SK-N-SH (cell line): ENCODE measurements at regions not wholly inside any gene's neighbourhood (a gene's known extent, or its start where the extent isn't known, plus 50 kb on each side); places are given as distances from the start of the nearest gene placed in this dataset.

Experiments used
- CTCF ChIA-PET: fragments of 300-600, 350-600 bp; formaldehyde crosslinking; extraction: SDS; loops from one replicate; lab custom pipeline; 2021; lab: Yijun Ruan, JAX
- POLR2A ChIA-PET: fragments of 350-600 bp; sonication (Branson Sonifier 250); formaldehyde crosslinking; extraction: SDS; loops from one replicate; lab custom pipeline; 2020; ENCODE audit warnings: antibody characterized with exemption, inconsistent platforms; lab: Yijun Ruan, JAX
- DNase-seq: peaks from one replicate; pipeline ENCODE4 v3.0.0; 2012
- H2AFZ ChIP-seq: fragments of 200-600 bp; sonication (generic); 2 replicates; pipeline ENCODE4 v1.8.1; 2016; ENCODE audit warnings: antibody characterized with exemption, mild to moderate bottlenecking, low read depth
- H3F3A ChIP-seq: fragments of 200-600 bp; sonication (generic); replicated peaks from 2 replicates; pipeline ENCODE3; 2016; ENCODE audit warnings: antibody characterized with exemption, mild to moderate bottlenecking; ENCODE audit not compliant: insufficient read depth
- H3K27ac ChIP-seq, 2 experiments: fragments of 200-500 bp in 1 of 2; fragments of 200-600 bp in 1 of 2; sonication (Bioruptor generic) in 1 of 2; sonication (generic), shearing (Covaris generic) in 1 of 2; 2 replicates each; pipeline versions ENCODE4 v1.5.1 to v1.6.1; 2014 to 2016; ENCODE audit warnings: low read depth in 2 of 2, inconsistent platforms in 1 of 2, low read length in 1 of 2, mild to moderate bottlenecking in 1 of 2, mixed read lengths in 1 of 2
- H3K27me3 ChIP-seq: fragments of 200-600 bp; sonication (generic), shearing (Covaris generic); 2 replicates; pipeline ENCODE4 v1.6.1; 2016; ENCODE audit warnings: mixed run types; ENCODE audit not compliant: insufficient read depth
- H3K36me3 ChIP-seq, 2 experiments: fragments of 200-500 bp in 1 of 2; fragments of 200-600 bp in 1 of 2; sonication (Bioruptor generic) in 1 of 2; sonication (generic) in 1 of 2; replicated peaks in 1 of 2; 2 replicates each; pipeline versions ENCODE3 to v1.5.1; 2014 to 2016; ENCODE audit warnings: low read length in 1 of 2, mild to moderate bottlenecking in 1 of 2; ENCODE audit not compliant: insufficient read depth in 2 of 2, control insufficient read depth in 1 of 2
- H3K4me1 ChIP-seq, 2 experiments: fragments of 200-500 bp in 1 of 2; fragments of 200-600 bp in 1 of 2; sonication (Bioruptor generic) in 1 of 2; sonication (generic), shearing (Covaris generic) in 1 of 2; 2 replicates each; pipeline versions ENCODE4 v1.5.1 to v1.6.1; 2014 to 2016; ENCODE audit warnings: low read depth in 1 of 2, low read length in 1 of 2, mixed run types in 1 of 2; ENCODE audit not compliant: insufficient read depth in 2 of 2, control insufficient read depth in 1 of 2
- H3K4me2 ChIP-seq: fragments of 200-600 bp; sonication (generic), shearing (Covaris generic); 2 replicates; pipeline ENCODE4 v1.6.1; 2017; ENCODE audit warnings: mixed run types
- H3K4me3 ChIP-seq, 2 experiments: fragments of 200-500 bp in 1 of 2; fragments of 200-600 bp in 1 of 2; sonication (Bioruptor generic) in 1 of 2; sonication (generic), shearing (Covaris generic) in 1 of 2; 2 replicates each; pipeline versions ENCODE4 v1.5.1 to v1.8.1; 2014 to 2016; ENCODE audit warnings: low read depth in 2 of 2, inconsistent platforms in 1 of 2, low read length in 1 of 2, mild to moderate bottlenecking in 1 of 2, mixed read lengths in 1 of 2, moderate library complexity in 1 of 2
- H3K79me2 ChIP-seq: fragments of 200-600 bp; sonication (generic); 2 replicates; pipeline ENCODE4 v1.8.1; 2017; ENCODE audit warnings: mild to moderate bottlenecking; ENCODE audit not compliant: insufficient read depth
- H3K9ac ChIP-seq: fragments of 200-600 bp; sonication (generic); 2 replicates; pipeline ENCODE4 v1.6.1; 2017; ENCODE audit warnings: mixed run types
- H3K9me2 ChIP-seq: fragments of 200-600 bp; sonication (generic); 2 replicates; pipeline ENCODE4 v1.6.1; 2017; ENCODE audit warnings: mixed run types
- H3K9me3 ChIP-seq: fragments of 200-600 bp; sonication (generic); 2 replicates; pipeline ENCODE4 v1.6.1; 2017; ENCODE audit warnings: mixed run types, mild to moderate bottlenecking, moderate library complexity
- H4K20me1 ChIP-seq: fragments of 200-600 bp; sonication (generic); 2 replicates; pipeline ENCODE4 v1.6.1; 2017; ENCODE audit warnings: mild to moderate bottlenecking, mixed run types; ENCODE audit not compliant: insufficient read depth
- EP300 ChIP-seq, 2 experiments: IDR thresholded peaks; 2 replicates each; pipeline versions ENCODE4 v1.4.0 to v1.6.1; 2012; ENCODE audit warnings: borderline replicate concordance in 1 of 2, low read depth in 1 of 2, low read length in 1 of 2
- FOXJ3 ChIP-seq: sonication (generic); formaldehyde crosslinking; IDR thresholded peaks from 2 replicates; pipeline ENCODE4 v1.5.1; 2020; ENCODE audit warnings: mild to moderate bottlenecking, missing genetic modification reagents
- FOXM1 ChIP-seq: IDR thresholded peaks from 2 replicates; pipeline ENCODE4 v1.4.0; 2012; ENCODE audit warnings: low read depth, mild to moderate bottlenecking
- GABPA ChIP-seq: IDR thresholded peaks from 2 replicates; pipeline ENCODE4 v1.4.0; 2012; ENCODE audit warnings: low read depth, mild to moderate bottlenecking
- MXI1 ChIP-seq: IDR thresholded peaks from 2 replicates; pipeline ENCODE4 v1.6.1; 2012; ENCODE audit warnings: mild to moderate bottlenecking, low read depth, low read length, improper control_type of control experiment
- POLR2AphosphoS5 ChIP-seq: IDR thresholded peaks from 2 replicates; pipeline ENCODE4 v1.6.1; 2012; ENCODE audit warnings: low read depth, low read length
- RFX5 ChIP-seq: IDR thresholded peaks from 2 replicates; pipeline ENCODE4 v1.6.1; 2012; ENCODE audit warnings: mild to moderate bottlenecking, improper control_type of control experiment, low read length
- RXRA ChIP-seq: IDR thresholded peaks from 2 replicates; pipeline ENCODE4 v1.4.0; 2012; ENCODE audit warnings: low read depth, mild to moderate bottlenecking, borderline replicate concordance
- SIN3A ChIP-seq: IDR thresholded peaks from 2 replicates; pipeline ENCODE4 v1.6.1; 2012; ENCODE audit warnings: low read depth, mild to moderate bottlenecking, low read length, moderate library complexity, borderline replicate concordance
- TEAD4 ChIP-seq: IDR thresholded peaks from 2 replicates; pipeline ENCODE4 v1.4.0; 2012; ENCODE audit warnings: mild to moderate bottlenecking, borderline replicate concordance; ENCODE audit not compliant: insufficient read depth
- WGBS: methylation state at CpG from one replicate; pipeline ENCODE4 v1.1.6; 2017; ENCODE audit warnings: low lambda C conversion rate; 5-methylcytosine and 5-hydroxymethylcytosine counted together
- TF ChIP-seq, protein P1 (sequence below): IDR thresholded peaks from 2 replicates; pipeline ENCODE4 v1.6.1; 2012; ENCODE audit warnings: mild to moderate bottlenecking, low read depth, low read length, moderate library complexity
- TF ChIP-seq, protein P2 (sequence below): IDR thresholded peaks from 2 replicates; pipeline ENCODE4 v1.4.0; 2012; ENCODE audit warnings: low read depth, borderline replicate concordance

DNA sequence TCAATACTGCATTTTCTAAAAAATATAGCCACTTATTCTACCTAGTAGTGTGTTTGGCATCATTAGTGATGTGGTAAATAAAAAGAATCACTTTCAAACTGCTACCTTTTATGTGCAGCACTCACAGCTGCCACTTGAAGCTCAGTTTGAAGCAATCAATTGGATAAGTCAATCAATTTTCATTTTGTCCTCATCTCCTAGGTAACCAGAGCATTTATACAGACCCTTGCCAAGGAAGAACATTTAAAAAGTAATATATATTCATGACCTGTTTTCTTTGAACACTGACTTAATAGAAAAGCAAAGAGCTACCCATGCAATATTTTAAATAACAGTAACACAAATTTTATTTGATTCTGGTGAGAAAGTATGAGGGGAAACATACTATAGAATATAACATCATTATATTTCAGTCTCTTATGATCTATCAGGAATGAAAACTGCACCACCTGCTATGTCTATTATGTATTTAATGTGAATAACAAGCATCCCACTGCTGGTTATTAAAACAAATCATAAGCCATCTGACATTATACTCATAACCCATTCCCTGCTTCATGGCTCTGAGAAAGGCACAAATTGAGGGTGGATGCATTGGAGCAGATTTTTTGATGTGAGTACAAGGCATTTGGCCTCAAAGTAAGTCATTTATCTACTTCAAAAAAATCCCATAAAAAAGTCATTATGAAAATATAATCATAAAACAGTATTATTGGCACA, 168.4 kb upstream of the C21orf91 start:
- CTCF ChIA-PET: interaction anchor here (1.5 kb wide), 1 partner anchor 63 kb away, joined by 4 read pairs; no protein-coding TSS in a partner anchor
- TF ChIP-seq RXRA (no peak), FOXM1 (no peak), GABPA (no peak), TEAD4 (no peak), EP300 (IDR thresholded peaks at IDR 0.05; ENCODE audit: borderline replicate concordance in 1 of 2, low read depth in 1 of 2, low read length in 1 of 2) (no peak)

DNA sequence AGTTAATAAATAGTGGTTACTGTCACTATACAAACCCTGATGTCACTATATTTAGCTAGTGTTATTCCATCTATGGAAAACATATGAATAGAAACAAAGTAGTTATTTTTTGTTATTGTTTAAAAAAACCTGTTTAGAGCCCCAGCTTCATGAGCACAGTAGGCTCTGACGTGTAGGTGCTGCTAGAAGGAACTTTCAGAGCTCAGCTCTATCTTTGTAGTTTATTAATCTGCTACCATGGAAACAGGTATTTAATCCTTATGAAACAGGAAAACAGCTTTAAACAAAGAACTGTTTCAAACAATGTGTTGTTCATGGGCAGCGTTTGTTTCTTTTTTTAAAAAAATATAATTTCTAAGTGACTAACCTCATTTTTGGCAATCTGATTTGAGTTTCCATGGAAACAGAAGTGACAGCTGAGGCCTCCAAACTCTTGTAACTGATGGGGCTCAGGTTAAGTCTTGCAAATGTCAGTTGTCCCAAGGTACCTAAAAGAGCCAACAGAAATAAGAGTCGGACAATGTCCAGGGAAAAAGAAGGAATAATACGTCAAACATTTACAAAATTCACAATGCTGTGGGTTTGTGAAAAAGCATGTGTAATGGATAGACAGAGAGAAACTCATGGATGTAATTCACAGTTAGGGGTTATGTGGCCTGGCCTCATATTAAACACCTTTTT, 162.0 kb upstream of the C21orf91 start:
- no peak overlapping the region for H3K27ac ChIP-seq
- no peak overlapping the region for H2AFZ ChIP-seq
- no peaks in the 10 kb centered on the region for H3K9me2 ChIP-seq
- H4K20me1 ChIP-seq: no peaks in the 10 kb centered on the region
- 15% methylated on average over 4 of the region's 4 CpGs for WGBS
- TF ChIP-seq RXRA (no peak), RFX5 (no peak), FOXJ3 (CRISPR knock-in tag) (no peak), MXI1 (no peak), SIN3A (no peak), POLR2AphosphoS5 (no peak)
- TF ChIP-seq, protein P1, sequence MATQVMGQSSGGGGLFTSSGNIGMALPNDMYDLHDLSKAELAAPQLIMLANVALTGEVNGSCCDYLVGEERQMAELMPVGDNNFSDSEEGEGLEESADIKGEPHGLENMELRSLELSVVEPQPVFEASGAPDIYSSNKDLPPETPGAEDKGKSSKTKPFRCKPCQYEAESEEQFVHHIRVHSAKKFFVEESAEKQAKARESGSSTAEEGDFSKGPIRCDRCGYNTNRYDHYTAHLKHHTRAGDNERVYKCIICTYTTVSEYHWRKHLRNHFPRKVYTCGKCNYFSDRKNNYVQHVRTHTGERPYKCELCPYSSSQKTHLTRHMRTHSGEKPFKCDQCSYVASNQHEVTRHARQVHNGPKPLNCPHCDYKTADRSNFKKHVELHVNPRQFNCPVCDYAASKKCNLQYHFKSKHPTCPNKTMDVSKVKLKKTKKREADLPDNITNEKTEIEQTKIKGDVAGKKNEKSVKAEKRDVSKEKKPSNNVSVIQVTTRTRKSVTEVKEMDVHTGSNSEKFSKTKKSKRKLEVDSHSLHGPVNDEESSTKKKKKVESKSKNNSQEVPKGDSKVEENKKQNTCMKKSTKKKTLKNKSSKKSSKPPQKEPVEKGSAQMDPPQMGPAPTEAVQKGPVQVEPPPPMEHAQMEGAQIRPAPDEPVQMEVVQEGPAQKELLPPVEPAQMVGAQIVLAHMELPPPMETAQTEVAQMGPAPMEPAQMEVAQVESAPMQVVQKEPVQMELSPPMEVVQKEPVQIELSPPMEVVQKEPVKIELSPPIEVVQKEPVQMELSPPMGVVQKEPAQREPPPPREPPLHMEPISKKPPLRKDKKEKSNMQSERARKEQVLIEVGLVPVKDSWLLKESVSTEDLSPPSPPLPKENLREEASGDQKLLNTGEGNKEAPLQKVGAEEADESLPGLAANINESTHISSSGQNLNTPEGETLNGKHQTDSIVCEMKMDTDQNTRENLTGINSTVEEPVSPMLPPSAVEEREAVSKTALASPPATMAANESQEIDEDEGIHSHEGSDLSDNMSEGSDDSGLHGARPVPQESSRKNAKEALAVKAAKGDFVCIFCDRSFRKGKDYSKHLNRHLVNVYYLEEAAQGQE: no peak
- TF ChIP-seq, protein P2, sequence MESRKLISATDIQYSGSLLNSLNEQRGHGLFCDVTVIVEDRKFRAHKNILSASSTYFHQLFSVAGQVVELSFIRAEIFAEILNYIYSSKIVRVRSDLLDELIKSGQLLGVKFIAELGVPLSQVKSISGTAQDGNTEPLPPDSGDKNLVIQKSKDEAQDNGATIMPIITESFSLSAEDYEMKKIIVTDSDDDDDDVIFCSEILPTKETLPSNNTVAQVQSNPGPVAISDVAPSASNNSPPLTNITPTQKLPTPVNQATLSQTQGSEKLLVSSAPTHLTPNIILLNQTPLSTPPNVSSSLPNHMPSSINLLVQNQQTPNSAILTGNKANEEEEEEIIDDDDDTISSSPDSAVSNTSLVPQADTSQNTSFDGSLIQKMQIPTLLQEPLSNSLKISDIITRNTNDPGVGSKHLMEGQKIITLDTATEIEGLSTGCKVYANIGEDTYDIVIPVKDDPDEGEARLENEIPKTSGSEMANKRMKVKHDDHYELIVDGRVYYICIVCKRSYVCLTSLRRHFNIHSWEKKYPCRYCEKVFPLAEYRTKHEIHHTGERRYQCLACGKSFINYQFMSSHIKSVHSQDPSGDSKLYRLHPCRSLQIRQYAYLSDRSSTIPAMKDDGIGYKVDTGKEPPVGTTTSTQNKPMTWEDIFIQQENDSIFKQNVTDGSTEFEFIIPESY: no peak
- no peaks in the 10 kb centered on the region for H3F3A ChIP-seq
- H3K9ac ChIP-seq: no peak overlapping the region
- H3K4me3 ChIP-seq: no peak overlapping the region
- no peaks in the 10 kb centered on the region for H3K36me3 ChIP-seq
- H3K4me2 ChIP-seq: no peak overlapping the region
- ChIA-PET CTCF (no interaction called here), POLR2A (no interaction called here)
- no peak for DNase-seq
- H3K27me3 ChIP-seq: no peaks in the 10 kb centered on the region
- H3K9me3 ChIP-seq: no peaks in the 10 kb centered on the region; the same call in 1 of the 2 replicates
- H3K79me2 ChIP-seq: no peaks in the 10 kb centered on the region
- no peaks in the 10 kb centered on the region for H3K4me1 ChIP-seq

More for the DNA sequence above, 168.4 kb upstream of the C21orf91 start:
- Histone ChIP-seq H2AFZ (no peak overlapping the region), H3K27ac (no peak overlapping the region), H3K36me3 (no peaks in the 10 kb centered on the region), H3K9ac (no peak overlapping the region), H4K20me1 (no peaks in the 10 kb centered on the region), H3K27me3 (no peaks in the 10 kb centered on the region), H3K9me2 (no peaks in the 10 kb centered on the region), H3K9me3 (no peaks in the 10 kb centered on the region; the same call in 1 of the 2 replicates), H3K4me2 (no peak overlapping the region), H3K79me2 (no peaks in the 10 kb centered on the region), H3K4me3 (no peak overlapping the region), H3F3A (no peaks in the 10 kb centered on the region), H3K4me1 (no peaks in the 10 kb centered on the region)
- POLR2A ChIA-PET: no interaction called here
- no peak for DNase-seq
